GM19328 (cell line): ENCODE measurements at regions not wholly inside any gene's neighbourhood (a gene's known extent, or its start where the extent isn't known, plus 50 kb on each side); places are given as distances from the start of the nearest gene placed in this dataset.
"Not testable (repeated sequence)": the region's sequence is repeated elsewhere in the genome, so short reads cannot be mapped to it uniquely, and the experiment has no call there.

Experiments used
- ATAC-seq: cut with Tn5 transposase; IDR thresholded peaks from one replicate; pipeline ENCODE4 v1.9.1; 2021; ENCODE audit warnings: mild to moderate bottlenecking, moderate library complexity; ENCODE audit not compliant: unreplicated experiment

DNA sequence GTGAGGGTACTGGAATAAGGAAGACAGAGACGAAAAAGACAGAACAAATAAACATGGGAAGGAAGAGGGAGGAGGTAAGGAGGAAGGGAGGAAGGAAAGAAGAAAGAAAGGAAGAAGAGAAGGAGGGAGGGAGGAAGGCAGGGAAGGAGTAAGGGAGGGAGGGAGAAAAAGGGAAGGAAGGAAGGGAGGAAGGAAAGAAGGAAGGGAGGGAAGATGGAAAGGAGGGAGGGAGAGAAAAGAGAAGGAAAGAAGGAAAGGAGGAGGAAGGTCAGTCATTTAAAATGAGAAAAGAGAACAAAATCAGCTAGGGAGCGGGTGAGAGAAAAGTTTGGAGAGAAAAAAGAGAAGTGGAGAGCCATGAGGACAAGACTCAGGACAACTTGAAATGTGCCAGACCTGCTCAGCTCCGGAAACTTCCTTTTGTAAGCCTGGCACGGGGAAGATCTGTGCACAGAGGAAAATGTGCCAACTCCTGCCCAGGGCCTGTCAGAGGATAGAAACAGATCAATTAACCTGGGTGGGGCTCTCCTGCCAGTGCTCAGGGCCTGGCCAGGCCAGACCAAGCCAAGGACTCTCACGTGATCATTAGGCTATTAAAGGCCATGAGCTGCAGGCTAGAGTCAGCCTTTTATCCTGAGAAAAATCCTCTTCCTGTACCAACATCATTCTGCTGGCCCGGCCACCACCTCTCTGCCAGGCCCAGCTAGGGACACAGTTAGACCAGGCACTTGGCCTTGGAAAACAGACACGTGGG lies 50.1 kb upstream of the BCL6 start:
- ATAC-seq: no peak

GRCh38 chr3:187798126-187798525 lies 52.9 kb upstream of the BCL6 start:
- no peak for ATAC-seq

GRCh38 chr3:187798531-187799530 lies 53.6 kb upstream of the BCL6 start:
- ATAC-seq: no peak

DNA sequence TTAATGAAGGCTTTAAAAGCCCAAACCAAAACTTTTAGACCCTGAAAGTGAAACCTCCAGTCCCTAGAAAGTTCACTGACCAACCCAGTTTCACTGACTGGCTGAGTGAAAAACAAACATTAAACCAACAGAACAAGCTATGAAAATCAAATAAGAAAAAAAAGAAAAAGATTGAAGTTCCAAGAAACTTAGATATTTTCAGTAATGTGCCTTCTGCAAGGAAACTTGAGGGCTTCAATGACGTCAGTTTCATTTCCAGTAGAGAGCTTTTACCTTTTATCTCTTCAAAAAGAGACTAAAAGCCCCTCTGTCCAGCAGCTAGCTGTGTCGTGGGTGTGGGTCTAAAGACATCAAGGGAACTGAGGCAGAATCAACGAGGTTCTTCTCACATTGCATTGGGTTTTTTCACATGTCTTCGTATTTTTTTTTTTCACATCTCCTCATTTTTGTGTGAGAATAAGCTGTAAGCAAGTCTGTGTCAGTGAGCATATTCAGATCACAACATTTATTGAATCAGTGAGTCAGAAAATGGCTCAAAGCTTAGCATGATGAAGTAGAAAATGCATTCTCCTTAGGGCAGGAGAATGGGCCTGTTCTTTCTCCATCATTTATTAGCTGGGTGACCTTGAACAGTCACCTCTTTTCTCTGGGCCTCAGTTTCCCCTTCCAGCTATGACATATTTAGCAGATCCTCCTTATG lies 54.8 kb upstream of the BCL6 start:
- no peak for ATAC-seq

DNA sequence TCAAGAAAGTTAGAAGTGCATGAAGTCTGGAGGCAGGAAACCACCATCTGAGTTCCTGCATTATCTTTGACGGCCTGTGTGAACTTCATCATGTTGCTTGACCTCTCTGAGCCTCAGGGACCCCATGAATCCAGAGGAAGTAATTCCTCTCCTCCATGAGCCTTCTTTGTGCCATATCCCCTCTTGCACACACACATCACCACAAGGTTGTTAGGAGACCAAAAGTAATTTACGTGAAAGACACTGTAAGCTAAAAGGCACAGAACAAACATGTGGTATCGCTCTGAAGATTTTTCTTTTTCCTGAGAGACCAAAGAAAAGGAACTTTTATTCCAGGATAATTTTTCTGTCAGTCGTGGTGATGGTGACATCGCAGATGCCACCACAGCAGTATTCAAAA lies 55.9 kb upstream of the BCL6 start:
- no peak for ATAC-seq

DNA sequence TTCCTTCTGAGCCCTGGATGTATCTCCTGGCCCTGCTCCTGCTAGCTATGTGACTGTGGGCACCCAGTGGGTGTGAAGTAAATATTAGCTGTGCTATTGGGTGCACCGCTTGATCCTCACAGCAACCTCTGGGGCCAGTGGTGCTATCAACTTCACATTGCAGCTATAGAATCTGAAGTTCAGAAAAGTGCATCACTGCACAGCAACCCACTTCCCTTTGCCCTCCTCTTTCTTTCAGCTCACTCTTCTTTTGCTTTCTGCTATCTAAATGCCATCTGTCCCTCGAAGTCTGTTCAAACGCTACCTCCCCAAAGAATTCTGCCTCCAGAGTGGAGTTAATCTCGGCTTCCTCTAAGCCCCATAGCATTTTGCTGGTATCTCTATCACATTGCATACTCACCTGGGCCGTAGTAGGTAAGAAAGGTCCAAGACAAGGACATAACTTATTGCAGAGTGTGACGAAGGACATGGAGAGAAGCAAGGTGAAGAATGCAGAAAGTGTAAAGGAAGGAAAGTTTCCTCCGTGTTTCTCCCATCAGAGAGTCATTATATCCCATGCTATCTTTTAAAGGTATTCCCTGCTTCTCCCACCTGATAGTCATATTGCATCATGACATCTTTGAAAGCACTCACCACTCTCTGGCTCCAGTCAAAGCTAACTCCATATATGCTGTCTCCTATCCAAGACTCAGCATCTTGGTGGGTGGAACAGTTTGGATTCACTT lies 57.1 kb upstream of the BCL6 start:
- no peak for ATAC-seq

DNA sequence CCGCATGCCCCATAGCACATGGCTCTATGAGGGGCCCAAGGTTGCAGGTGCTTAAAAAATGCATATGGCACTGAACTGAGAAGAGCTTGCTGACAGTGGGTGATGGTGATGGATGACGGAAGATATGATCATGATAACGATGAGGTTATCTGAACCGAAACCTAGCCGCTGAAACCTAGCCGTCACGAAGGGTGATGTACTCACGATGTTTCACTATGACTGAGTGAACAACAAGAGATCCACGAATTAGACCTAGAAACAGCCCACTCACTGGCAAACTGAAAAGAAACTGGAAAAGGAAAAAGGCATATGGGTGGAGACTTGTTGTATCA lies 57.6 kb upstream of the BCL6 start:
- peak; percentile 80 for ATAC-seq

DNA sequence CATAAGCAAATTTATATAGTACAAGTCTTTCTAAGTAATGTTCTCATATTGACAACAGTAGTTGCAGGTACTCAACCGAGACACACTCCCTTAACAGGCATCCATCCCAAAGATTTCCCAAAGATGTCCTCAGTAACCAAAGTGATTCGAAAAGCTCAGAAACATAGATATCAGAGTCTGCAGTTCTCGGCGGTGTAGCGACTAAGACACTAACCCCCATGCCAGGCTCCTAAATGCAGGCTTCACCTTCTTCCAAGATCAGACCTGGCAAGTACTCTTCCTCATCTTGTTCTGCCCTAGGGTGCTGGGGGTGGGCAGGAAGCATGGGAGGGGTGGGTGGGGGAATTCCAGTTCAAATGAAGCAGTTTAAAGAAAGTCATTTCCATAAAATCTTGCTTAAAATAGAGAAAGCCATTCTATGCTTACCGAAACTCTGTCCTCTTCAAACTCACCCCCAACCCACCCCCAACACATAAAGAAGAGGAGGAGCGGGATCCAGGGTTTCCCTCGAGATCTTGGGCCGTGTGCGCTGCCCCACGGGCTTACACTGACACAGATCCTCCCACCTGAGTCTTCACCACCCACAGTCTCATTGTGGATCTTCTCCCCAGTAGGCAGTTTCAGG lies 59.0 kb upstream of the BCL6 start:
- no peak for ATAC-seq

- no peak for ATAC-seq
Measured at GRCh38 chr3:187804745-187805121, 59.5 kb upstream of the BCL6 start.

DNA sequence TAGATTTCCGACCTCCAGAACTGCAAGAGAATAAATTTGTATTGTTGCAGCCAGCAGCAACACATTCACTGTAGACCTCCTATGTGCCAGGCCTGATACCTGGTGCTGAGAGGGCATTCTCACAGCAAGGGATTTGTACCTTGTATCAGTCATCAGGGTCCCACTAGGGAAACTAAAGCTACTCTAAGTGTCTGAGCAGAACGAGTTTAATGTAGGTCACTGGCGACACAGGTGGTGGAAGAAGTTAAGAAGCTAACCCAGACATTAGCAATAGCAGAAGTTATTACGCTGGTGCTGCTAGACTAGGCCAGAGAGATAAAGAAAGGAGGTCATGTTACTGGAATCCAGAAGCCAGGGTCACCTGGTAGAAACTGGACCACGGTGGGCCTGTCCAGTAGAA lies 60.5 kb upstream of the BCL6 start:
- no peak for ATAC-seq

- ATAC-seq: no peak
Measured at GRCh38 chr3:187807086-187807862, 62.0 kb upstream of the BCL6 start.

DNA sequence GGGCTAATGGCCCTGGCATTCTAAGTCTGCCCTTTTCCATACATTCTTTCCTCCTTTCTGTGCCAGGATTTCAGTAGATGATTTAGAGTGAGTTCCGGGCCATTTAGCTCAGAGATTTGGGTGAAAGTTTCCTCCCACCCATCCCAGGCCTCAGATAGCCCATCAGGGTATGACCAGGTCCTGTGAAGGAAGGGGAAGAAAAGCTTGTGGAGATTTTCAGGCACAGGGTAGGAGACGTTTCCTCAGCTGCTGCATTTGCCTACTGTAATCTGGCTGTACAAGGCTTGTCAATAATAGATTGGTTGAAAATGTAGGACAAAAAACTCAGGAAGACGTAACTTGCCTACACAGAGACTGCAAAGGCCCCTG lies 63.2 kb upstream of the BCL6 start:
- no peak for ATAC-seq

DNA sequence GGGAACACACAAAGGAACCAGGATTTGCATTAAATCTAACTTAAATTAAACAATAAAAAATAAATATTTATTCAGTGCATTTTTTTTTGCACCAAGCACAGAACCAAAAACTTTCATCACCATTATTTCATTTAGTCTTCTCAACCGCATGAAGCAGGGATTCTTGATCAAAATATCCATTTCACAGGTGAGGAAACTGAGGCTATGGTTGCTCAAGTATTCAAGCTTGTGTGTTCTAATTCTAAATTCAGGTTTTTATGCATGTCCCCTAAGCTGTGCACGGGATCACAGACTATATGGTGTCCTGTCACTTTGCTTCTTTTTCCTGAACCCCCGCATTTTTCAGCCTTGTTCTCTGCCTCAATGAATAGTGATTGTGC lies 64.3 kb upstream of the BCL6 start:
- no peak for ATAC-seq

- no peak for ATAC-seq
Measured at GRCh38 chr3:187810021-187810446, 64.8 kb upstream of the BCL6 start.

DNA sequence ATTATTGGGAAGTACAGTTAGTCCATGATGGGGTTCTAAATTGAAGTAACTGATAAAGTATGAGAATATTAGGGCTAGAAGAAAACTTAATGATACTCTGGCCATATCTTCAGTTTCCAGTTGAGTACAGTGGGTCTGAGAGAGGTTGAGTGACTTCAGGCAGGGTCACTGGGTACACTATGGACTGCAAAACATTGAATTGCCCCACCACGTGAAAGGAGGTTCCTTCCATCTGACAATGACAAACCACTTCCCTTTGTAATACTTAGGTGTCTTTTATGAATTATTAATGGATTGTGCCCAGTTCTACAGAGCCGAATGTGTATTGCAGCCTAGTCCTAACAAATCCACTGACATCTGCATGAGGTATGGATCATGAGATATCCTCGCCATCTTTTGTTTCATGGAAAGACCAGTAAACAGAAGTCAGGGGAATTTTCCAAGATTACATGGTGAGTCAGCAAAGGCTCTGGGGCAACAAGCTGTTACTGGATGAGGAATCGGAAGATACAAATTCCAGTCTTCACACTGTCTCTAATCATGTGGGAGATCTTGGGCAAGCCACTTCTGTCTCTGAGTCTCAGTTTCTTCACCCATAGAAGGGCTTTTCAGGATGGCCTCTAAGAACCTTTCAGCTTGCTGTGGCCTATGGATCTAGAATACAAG lies 66.5 kb upstream of the BCL6 start:
- no peak for ATAC-seq

GRCh38 chr3:187812496-187812895 lies 67.2 kb upstream of the BCL6 start:
- ATAC-seq: no peak

DNA sequence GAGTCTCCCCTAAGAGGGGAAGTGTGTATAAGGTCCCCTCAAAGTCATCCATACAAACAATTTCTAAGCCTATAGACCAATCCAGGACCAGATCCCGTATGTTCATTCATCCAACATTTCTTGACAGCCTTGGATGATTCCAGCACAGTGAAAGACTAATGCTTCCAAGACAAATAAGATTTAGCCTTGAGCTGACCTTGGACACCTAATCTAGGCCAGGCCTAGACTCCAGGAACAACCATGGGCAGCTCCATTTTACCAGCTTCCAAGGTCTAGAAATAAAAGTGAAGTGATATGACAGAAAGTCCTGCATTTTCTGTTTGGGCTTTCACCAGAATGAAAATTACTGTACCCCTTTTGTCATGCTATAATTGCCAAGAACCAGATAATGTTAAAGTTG lies 67.9 kb upstream of the BCL6 start:
- no peak for ATAC-seq

GRCh38 chr3:187817766-187818165 lies 72.5 kb upstream of the BCL6 start:
- ATAC-seq: not testable (repeated sequence)

DNA sequence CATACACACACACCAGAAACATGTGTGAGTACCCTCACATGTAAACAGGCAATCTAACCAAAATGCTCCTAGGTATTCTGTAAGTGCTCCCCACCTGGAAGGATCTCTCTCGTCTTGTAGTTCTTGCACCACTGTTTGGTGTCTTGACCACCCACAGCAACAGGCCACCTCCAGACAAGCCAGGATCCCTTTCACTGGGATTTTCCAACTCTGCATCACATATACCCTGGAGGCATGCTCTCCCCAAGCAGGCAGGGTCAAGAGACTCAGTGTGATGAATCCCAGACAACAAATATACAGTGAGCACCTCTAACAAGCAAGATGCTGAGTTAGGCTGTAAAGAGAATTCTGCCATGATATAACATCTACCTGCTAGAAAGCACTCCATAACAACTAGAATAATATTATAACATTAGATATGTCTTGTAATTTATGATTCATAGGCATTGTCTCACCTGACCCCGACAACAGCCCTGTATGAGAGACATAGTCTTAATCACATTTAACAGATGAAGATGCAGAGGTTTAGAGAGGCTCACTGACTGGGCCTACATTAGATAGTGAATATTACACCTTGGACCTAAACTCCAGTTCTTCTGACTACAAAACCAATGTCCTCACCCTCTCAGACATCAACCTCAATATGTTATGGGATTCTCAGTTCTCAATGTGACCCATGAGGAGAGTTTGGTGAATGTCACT lies 76.5 kb upstream of the BCL6 start:
- ATAC-seq: no peak
